GM12891 (cell line): ENCODE measurements at regions not wholly inside any gene's neighbourhood (a gene's known extent, or its start where the extent isn't known, plus 50 kb on each side); places are given as distances from the start of the nearest gene placed in this dataset.

Experiments used
- PAX5 ChIP-seq: IDR thresholded peaks from 2 replicates; pipeline ENCODE4 v1.6.1; 2011; ENCODE audit warnings: low read length, moderate library complexity, mild to moderate bottlenecking; ENCODE audit not compliant: insufficient read depth, severe bottlenecking
- POLR2A ChIP-seq: IDR thresholded peaks from 2 replicates; pipeline ENCODE4 v1.6.1; 2011; ENCODE audit warnings: low read depth, low read length, control low read depth
- POLR2AphosphoS5 ChIP-seq: IDR thresholded peaks from 2 replicates; pipeline ENCODE4 v1.6.1; 2011; ENCODE audit warnings: low read depth, low read length, control low read depth
- POU2F2 ChIP-seq: IDR thresholded peaks from 2 replicates; pipeline ENCODE4 v1.6.1; 2011; ENCODE audit warnings: low read depth, mild to moderate bottlenecking, control low read depth, low read length, moderate library complexity
- SPI1 ChIP-seq: IDR thresholded peaks from 2 replicates; pipeline ENCODE4 v1.6.1; 2011; ENCODE audit warnings: low read depth, low read length, control low read depth
- TAF1 ChIP-seq: IDR thresholded peaks from 2 replicates; pipeline ENCODE4 v1.6.1; 2011; ENCODE audit warnings: low read depth, low read length, control low read depth

DNA sequence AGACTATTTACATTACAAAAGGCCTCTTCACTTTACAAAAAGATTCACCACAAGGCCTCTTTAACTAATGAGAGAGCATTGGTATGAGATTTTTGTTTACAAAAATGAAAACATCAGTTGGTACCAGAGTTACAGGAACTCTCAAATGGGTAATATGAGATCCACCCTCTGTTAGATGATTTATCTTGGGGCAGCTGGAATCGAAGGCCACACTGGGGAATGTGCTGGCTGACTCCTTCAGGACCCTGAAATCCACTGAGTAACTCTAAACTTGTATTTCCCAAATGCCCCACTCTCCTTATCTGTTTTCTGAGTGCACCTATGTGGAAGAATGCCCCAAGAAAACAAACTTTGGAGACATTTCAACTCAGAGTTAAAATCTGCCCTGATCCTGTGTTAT lies 232.9 kb upstream of the F9 start:
- TF ChIP-seq SPI1 (no peak), POLR2AphosphoS5 (no peak), TAF1 (no peak), POLR2A (no peak), POU2F2 (no peak), PAX5 (no peak)
